ENCODE measurements at regions not wholly inside any gene's neighbourhood (a gene's known extent, or its start where the extent isn't known, plus 50 kb on each side); places are given as distances from the start of the nearest gene placed in this dataset.

GRCh38 chr9:81379655-81380054 is 309.7 kb downstream of the TLE1 start:
- TF ChIP-seq CTCF (IDR thresholded peaks at IDR 0.05) (no peak), POLR2A (IDR thresholded peaks at IDR 0.05) (no peak)

Measured in vagina (tissue), 2 donors.